ENCODE measurements at regions not wholly inside any gene's neighbourhood (a gene's known extent, or its start where the extent isn't known, plus 50 kb on each side); places are given as distances from the start of the nearest gene placed in this dataset.

DNA sequence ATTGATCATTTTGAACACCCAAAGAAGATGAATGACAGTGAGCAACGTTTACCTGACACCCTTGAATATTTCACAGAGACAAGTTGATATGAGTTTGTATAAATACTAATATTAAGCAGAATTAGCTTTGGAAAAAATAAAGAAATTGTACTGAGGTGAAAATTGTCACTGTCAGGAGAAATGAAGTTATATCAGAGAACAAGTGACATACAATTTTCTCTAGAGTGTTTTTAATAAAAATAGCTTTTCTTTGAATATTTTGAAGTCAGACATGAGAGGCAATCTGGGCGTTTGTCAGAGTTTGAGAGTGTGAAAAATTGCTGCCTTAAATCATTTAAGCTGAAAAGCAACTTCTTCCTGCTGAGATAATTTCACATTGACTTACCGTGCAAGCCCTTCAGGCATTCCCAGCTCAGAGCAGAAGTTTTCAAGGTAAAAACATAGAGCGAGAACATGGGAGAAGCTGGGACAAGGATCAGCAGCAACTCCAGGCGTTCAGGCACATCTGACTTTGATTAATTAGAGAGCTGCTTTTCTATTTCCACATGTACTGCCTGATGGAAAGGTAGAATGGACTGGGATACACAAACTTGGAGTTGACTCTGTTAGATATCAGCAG, 535.9 kb downstream of the TFEC start (continued):
- TF ChIP-seq, protein P1, sequence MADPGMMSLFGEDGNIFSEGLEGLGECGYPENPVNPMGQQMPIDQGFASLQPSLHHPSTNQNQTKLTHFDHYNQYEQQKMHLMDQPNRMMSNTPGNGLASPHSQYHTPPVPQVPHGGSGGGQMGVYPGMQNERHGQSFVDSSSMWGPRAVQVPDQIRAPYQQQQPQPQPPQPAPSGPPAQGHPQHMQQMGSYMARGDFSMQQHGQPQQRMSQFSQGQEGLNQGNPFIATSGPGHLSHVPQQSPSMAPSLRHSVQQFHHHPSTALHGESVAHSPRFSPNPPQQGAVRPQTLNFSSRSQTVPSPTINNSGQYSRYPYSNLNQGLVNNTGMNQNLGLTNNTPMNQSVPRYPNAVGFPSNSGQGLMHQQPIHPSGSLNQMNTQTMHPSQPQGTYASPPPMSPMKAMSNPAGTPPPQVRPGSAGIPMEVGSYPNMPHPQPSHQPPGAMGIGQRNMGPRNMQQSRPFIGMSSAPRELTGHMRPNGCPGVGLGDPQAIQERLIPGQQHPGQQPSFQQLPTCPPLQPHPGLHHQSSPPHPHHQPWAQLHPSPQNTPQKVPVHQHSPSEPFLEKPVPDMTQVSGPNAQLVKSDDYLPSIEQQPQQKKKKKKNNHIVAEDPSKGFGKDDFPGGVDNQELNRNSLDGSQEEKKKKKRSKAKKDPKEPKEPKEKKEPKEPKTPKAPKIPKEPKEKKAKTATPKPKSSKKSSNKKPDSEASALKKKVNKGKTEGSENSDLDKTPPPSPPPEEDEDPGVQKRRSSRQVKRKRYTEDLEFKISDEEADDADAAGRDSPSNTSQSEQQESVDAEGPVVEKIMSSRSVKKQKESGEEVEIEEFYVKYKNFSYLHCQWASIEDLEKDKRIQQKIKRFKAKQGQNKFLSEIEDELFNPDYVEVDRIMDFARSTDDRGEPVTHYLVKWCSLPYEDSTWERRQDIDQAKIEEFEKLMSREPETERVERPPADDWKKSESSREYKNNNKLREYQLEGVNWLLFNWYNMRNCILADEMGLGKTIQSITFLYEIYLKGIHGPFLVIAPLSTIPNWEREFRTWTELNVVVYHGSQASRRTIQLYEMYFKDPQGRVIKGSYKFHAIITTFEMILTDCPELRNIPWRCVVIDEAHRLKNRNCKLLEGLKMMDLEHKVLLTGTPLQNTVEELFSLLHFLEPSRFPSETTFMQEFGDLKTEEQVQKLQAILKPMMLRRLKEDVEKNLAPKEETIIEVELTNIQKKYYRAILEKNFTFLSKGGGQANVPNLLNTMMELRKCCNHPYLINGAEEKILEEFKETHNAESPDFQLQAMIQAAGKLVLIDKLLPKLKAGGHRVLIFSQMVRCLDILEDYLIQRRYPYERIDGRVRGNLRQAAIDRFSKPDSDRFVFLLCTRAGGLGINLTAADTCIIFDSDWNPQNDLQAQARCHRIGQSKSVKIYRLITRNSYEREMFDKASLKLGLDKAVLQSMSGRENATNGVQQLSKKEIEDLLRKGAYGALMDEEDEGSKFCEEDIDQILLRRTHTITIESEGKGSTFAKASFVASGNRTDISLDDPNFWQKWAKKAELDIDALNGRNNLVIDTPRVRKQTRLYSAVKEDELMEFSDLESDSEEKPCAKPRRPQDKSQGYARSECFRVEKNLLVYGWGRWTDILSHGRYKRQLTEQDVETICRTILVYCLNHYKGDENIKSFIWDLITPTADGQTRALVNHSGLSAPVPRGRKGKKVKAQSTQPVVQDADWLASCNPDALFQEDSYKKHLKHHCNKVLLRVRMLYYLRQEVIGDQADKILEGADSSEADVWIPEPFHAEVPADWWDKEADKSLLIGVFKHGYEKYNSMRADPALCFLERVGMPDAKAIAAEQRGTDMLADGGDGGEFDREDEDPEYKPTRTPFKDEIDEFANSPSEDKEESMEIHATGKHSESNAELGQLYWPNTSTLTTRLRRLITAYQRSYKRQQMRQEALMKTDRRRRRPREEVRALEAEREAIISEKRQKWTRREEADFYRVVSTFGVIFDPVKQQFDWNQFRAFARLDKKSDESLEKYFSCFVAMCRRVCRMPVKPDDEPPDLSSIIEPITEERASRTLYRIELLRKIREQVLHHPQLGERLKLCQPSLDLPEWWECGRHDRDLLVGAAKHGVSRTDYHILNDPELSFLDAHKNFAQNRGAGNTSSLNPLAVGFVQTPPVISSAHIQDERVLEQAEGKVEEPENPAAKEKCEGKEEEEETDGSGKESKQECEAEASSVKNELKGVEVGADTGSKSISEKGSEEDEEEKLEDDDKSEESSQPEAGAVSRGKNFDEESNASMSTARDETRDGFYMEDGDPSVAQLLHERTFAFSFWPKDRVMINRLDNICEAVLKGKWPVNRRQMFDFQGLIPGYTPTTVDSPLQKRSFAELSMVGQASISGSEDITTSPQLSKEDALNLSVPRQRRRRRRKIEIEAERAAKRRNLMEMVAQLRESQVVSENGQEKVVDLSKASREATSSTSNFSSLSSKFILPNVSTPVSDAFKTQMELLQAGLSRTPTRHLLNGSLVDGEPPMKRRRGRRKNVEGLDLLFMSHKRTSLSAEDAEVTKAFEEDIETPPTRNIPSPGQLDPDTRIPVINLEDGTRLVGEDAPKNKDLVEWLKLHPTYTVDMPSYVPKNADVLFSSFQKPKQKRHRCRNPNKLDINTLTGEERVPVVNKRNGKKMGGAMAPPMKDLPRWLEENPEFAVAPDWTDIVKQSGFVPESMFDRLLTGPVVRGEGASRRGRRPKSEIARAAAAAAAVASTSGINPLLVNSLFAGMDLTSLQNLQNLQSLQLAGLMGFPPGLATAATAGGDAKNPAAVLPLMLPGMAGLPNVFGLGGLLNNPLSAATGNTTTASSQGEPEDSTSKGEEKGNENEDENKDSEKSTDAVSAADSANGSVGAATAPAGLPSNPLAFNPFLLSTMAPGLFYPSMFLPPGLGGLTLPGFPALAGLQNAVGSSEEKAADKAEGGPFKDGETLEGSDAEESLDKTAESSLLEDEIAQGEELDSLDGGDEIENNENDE (IDR thresholded peaks at IDR 0.05; ENCODE audit: insufficient replicate concordance, low read length): no peak
- no peak for TF ChIP-seq BRCA1 (IDR thresholded peaks at IDR 0.05; ENCODE audit: low read depth, low read length)
- TF ChIP-seq, protein P2, sequence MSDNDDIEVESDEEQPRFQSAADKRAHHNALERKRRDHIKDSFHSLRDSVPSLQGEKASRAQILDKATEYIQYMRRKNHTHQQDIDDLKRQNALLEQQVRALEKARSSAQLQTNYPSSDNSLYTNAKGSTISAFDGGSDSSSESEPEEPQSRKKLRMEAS (IDR thresholded peaks at IDR 0.05): no peak
- TF ChIP-seq EGR1 (IDR thresholded peaks at IDR 0.05; ENCODE audit: borderline replicate concordance, low read depth, low read length): no peak
- no peak for TF ChIP-seq ASH2L (IDR thresholded peaks at IDR 0.05; ENCODE audit: low read length)
- TF ChIP-seq SUZ12 (IDR thresholded peaks at IDR 0.05; ENCODE audit: low read length): no peak
